ENCODE measurements at regions not wholly inside any gene's neighbourhood (a gene's known extent, or its start where the extent isn't known, plus 50 kb on each side); places are given as distances from the start of the nearest gene placed in this dataset.

GRCh38 chr7:130919316-130920103, 185.5 kb upstream of the KLF14 start:
- peaks cover 37% of the 10 kb centered on the region for H3K4me1 ChIP-seq
- 87 to 90% methylated on average over 2 of the region's 2 CpGs for WGBS, 2 donors

GRCh38 chr7:130920122-130920521, 186.1 kb upstream of the KLF14 start:
- intact Hi-C loops (cut with DNase I; ENCODE audit: low total_unique reads): no loop called here
- Histone ChIP-seq H3K27ac (no peak overlapping the region), H3K36me3 (ENCODE audit: low read depth, missing control alignments) (no peaks in the 10 kb centered on the region), H3K4me1 (peaks cover 31% of the 10 kb centered on the region), H3K9me3 (no peaks in the 10 kb centered on the region), H3K4me3 (no peak overlapping the region), H3K27me3 (no peaks in the 10 kb centered on the region)
- no peak for TF ChIP-seq POLR2A (IDR thresholded peaks at IDR 0.05)
- TF ChIP-seq CTCF (IDR thresholded peaks at IDR 0.05): no peak
- no peak for DNase-seq
- 58 to 68% methylated on average over 3 of the region's 3 CpGs for WGBS, 2 donors

More at GRCh38 chr7:130919316-130920103, 185.5 kb upstream of the KLF14 start:
- Histone ChIP-seq H3K9me3 (no peaks in the 10 kb centered on the region), H3K27me3 (no peaks in the 10 kb centered on the region), H3K36me3 (ENCODE audit: low read depth, missing control alignments) (no peaks in the 10 kb centered on the region), H3K27ac (peak overlapping the region in 1 of 2 donors; percentile 11), H3K4me3 (no peak overlapping the region)
- TF ChIP-seq CTCF (IDR thresholded peaks at IDR 0.05) (no peak), POLR2A (IDR thresholded peaks at IDR 0.05) (no peak)
- intact Hi-C loops (cut with DNase I; ENCODE audit: low total_unique reads): no loop called here
- DNase-seq: no peak

GRCh38 chr7:130921391-130922180, 187.6 kb upstream of the KLF14 start:
- 43 to 44% methylated on average over 22 to 23 of the region's 23 CpGs for WGBS, 2 donors
- Histone ChIP-seq H3K4me3 (no peak overlapping the region), H3K27ac (peak overlapping the region; percentile 16 to 64), H3K9me3 (no peaks in the 10 kb centered on the region), H3K27me3 (no peaks in the 10 kb centered on the region), H3K4me1 (peaks cover 16% of the 10 kb centered on the region), H3K36me3 (ENCODE audit: low read depth, missing control alignments) (no peaks in the 10 kb centered on the region)
- intact Hi-C loops (cut with DNase I; ENCODE audit: low total_unique reads): no loop called here
- DNase-seq: peak; percentile 67
- TF ChIP-seq POLR2A (IDR thresholded peaks at IDR 0.05): no peak
- TF ChIP-seq CTCF (IDR thresholded peaks at IDR 0.05): no peak

- H3K4me1 ChIP-seq: peaks cover 11% of the 10 kb centered on the region
- WGBS, 2 donors: 71 to 78% methylated on average over 4 of the region's 4 CpGs
- no peaks in the 10 kb centered on the region for H3K27me3 ChIP-seq
- DNase-seq: no peak
- H3K4me3 ChIP-seq: no peak overlapping the region
- H3K36me3 ChIP-seq (ENCODE audit: low read depth, missing control alignments): no peaks in the 10 kb centered on the region
- intact Hi-C loops (cut with DNase I; ENCODE audit: low total_unique reads): no loop called here
- no peaks in the 10 kb centered on the region for H3K9me3 ChIP-seq
- H3K27ac ChIP-seq: peak overlapping the region in 1 of 2 donors; percentile 64
- TF ChIP-seq POLR2A (IDR thresholded peaks at IDR 0.05): no peak
- TF ChIP-seq CTCF (IDR thresholded peaks at IDR 0.05): no peak
Measured at GRCh38 chr7:130922206-130923112, 188.5 kb upstream of the KLF14 start.

Measured in testis (tissue), 2 donors.